Epithelial cell of esophagus (primary cell): ENCODE measurements at regions not wholly inside any gene's neighbourhood (a gene's known extent, or its start where the extent isn't known, plus 50 kb on each side); places are given as distances from the start of the nearest gene placed in this dataset.
"Not testable (repeated sequence)": the region's sequence is repeated elsewhere in the genome, so short reads cannot be mapped to it uniquely, and the experiment has no call there.

ENCODE experiments used
- DNase-seq: peaks from one replicate; pipeline ENCODE4 v3.0.0; 2010; ENCODE audit warnings: low read depth
- H3K4me3 ChIP-seq: 2 replicates; pipeline ENCODE4 v1.5.1; 2011; ENCODE audit warnings: mild to moderate bottlenecking, low read length, control low read depth
- TF ChIP-seq, protein P1 (sequence below): IDR thresholded peaks from 2 replicates; pipeline ENCODE4 v1.5.1; 2011; ENCODE audit warnings: low read depth, mild to moderate bottlenecking, low read length, control low read depth, inconsistent platforms; ENCODE audit not compliant: insufficient read depth; ENCODE audit errors: missing control alignments

DNA sequence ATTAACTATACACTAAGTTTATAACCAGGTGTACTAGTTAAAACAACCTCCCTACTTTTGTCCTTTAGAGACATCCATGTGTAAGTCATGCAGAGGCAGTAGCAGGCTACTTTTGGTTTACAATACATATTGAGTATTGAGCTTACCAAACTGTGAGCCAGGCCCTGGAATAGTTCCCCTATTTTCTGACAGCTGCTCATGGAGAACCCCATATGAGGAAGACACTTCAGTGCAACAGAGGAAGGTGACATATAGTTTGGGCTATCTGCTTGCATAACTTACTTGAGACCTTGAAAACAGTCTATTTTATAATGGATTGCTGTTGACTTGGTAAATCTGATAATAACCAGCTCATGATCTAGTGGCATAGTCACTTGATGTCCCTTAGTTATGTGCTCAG is 190.5 kb downstream of the SH3BGRL start:
- no peak for DNase-seq
- H3K4me3 ChIP-seq: no peak overlapping the region
- TF ChIP-seq, protein P1, sequence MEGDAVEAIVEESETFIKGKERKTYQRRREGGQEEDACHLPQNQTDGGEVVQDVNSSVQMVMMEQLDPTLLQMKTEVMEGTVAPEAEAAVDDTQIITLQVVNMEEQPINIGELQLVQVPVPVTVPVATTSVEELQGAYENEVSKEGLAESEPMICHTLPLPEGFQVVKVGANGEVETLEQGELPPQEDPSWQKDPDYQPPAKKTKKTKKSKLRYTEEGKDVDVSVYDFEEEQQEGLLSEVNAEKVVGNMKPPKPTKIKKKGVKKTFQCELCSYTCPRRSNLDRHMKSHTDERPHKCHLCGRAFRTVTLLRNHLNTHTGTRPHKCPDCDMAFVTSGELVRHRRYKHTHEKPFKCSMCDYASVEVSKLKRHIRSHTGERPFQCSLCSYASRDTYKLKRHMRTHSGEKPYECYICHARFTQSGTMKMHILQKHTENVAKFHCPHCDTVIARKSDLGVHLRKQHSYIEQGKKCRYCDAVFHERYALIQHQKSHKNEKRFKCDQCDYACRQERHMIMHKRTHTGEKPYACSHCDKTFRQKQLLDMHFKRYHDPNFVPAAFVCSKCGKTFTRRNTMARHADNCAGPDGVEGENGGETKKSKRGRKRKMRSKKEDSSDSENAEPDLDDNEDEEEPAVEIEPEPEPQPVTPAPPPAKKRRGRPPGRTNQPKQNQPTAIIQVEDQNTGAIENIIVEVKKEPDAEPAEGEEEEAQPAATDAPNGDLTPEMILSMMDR: no peak

DNA sequence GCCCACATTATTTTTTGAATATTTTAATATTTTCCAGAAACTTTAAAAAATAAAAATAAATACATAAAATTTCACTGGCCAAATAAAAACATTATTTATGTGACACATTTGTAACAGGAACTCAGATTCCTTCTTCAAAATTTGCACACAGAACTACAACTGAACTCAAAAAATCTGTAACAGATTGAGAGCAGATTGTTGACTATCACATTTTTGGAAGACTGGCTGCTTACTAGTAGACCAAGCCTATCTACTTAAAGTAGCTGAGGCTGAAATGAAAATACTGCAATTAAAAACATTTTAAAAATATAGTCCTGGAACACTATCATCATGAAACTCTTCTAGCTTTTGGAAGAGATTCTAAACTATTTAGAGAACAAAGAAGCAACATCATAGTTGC is 203.9 kb downstream of the SH3BGRL start:
- TF ChIP-seq, protein P1: no peak
- H3K4me3 ChIP-seq: no peak overlapping the region
- no peak for DNase-seq

DNA sequence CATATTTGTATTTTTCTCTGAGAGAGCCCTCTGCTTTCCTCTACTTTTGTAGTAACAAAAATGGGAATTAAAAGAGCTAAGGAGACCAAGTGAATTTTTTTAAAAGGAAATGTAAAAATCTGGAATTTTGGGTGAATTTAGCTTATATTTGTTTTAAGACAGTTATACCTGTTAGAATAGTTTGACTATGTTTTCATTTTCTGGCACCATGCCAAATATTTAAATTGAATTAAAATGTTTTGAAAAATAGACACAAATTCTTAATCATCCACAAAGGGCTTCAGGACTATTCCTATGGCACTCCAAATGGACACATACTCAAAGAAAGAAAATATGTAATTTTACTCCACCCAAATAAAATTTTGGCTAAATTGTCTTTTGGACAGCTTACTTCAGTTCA is 209.6 kb downstream of the SH3BGRL start:
- TF ChIP-seq, protein P1: no peak
- no peak for DNase-seq
- no peak overlapping the region for H3K4me3 ChIP-seq

DNA sequence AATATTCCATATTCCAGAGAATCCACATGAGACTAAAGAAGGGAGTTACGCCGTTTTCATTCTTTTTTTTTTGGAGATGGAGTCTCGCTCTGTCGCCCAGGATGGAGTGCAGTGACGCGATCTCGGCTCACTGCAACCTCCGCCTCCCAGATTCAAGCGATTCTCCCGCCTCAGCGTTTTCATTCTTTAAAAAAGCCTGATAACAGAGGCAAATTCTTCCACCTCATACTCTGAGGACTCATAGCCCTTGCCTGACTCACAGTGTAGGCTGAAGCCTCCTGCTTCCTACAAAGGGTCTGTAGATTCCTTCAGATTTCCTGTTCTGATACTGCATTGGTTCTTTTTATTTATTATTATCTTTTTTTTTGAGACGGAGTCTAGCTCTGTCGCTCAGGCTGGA is 210.5 kb downstream of the SH3BGRL start:
- no peak for DNase-seq
- TF ChIP-seq, protein P1: no peak
- H3K4me3 ChIP-seq: no peak overlapping the region

DNA sequence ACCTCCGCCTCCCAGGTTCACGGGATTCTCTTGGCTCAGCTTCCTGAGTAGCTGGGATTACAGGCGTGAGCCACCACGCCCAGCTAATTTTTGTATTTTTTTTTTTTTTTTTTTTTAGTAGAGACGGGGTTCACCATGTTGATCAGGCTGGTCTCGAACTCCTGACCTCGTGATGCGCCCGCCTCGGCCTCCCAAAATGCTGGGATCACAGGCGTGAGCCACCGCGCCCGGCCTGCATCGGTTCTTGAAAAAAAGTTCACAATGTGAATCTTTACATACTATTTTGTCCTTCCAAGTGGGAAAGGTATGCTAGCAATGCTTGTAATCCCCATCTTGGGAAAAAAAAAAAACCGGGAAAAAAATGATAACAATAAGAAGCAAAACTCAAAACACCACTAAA is 211.0 kb downstream of the SH3BGRL start:
- not testable (repeated sequence) for H3K4me3 ChIP-seq

DNA sequence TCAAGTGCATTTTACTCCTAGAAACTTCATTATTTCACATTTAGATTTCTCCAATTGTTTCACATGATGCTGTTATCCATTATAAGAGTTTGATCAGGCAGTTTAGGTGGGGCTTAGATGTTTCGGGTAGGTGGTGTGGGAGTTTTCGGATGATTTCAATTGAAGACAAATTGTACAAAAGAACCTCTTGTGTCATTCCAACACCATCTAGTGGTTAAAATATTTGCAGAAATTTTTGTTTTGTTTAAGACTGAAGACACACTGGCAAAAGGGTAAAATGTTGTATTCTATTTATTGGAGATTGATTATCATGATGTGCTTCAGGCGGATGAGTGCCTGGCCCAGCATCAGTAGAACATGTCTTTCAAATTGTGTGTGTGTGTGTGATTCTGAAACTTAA is 212.7 kb downstream of the SH3BGRL start:
- TF ChIP-seq, protein P1: no peak
- no peak overlapping the region for H3K4me3 ChIP-seq
- peak; percentile 0 for DNase-seq

More for the DNA sequence above, 211.0 kb downstream of the SH3BGRL start:
- DNase-seq: not testable (repeated sequence)
